Suprapubic skin (tissue), 3 donors: ENCODE measurements at regions not wholly inside any gene's neighbourhood (a gene's known extent, or its start where the extent isn't known, plus 50 kb on each side); places are given as distances from the start of the nearest gene placed in this dataset.

Experiments used
- CTCF ChIP-seq, 2 donors: fragments of 200-600 bp in 1 of 2; fragments of 450-650 bp in 1 of 2; sonication (generic) in 1 of 2; IDR thresholded peaks; one replicate each; pipeline ENCODE4 v1.5.1; 2016 to 2019; ENCODE audit warnings: antibody characterized with exemption in 2 of 2, mild to moderate bottlenecking in 1 of 2, moderate library complexity in 1 of 2
- EP300 ChIP-seq: sonication (generic); formaldehyde crosslinking; IDR thresholded peaks from one replicate; pipeline ENCODE4 v1.6.1; 2017; ENCODE audit warnings: antibody characterized with exemption
- POLR2A ChIP-seq, 2 donors: fragments of 450-650 bp; IDR thresholded peaks; one replicate each; pipeline ENCODE4 v1.6.1; 2017; ENCODE audit warnings: antibody characterized with exemption in 2 of 2, mild to moderate bottlenecking in 2 of 2, moderate library complexity in 2 of 2

- no peak for TF ChIP-seq POLR2A (IDR thresholded peaks at IDR 0.05)
- no peak for TF ChIP-seq CTCF (IDR thresholded peaks at IDR 0.05)
- TF ChIP-seq EP300, result no peak
Observed at GRCh38 chrX:39836802-39837420, 260.8 kb downstream of the BCOR start.
